Renal cortex interstitium (tissue), 11 donors: ENCODE measurements at regions not wholly inside any gene's neighbourhood (a gene's known extent, or its start where the extent isn't known, plus 50 kb on each side); places are given as distances from the start of the nearest gene placed in this dataset.
"Not testable (repeated sequence)": the region's sequence is repeated elsewhere in the genome, so short reads cannot be mapped to it uniquely, and the experiment has no call there.

Experiments
- DNase-seq, 11 donors: peaks; one replicate each; pipeline ENCODE4 v3.0.0-alpha.2; 2013; ENCODE audit warnings: low read depth in 9 of 11, low spot score in 4 of 11; ENCODE audit errors: extremely low read depth in 1 of 11

GRCh38 chr16:88331989-88332920, 50.5 kb upstream of the ZNF469 start:
- no peak for DNase-seq

- DNase-seq: not testable (repeated sequence)
These were observed 49.6 kb upstream of the ZNF469 start for GRCh38 chr16:88332921-88333825.
